Thoracic aorta (tissue), 2 donors: ENCODE measurements at regions not wholly inside any gene's neighbourhood (a gene's known extent, or its start where the extent isn't known, plus 50 kb on each side); places are given as distances from the start of the nearest gene placed in this dataset.

Experiments used
- ATAC-seq: fragments of 150-250 bp; one replicate; pipeline ENCODE4 v1.8.0; 2017; ENCODE audit warnings: low read depth; ENCODE audit not compliant: insufficient number of reproducible peaks, low FRiP score
- DNase-seq: peaks from one replicate; pipeline ENCODE4 v3.0.0-alpha.2; 2020; ENCODE audit warnings: low spot score
- H3K27ac ChIP-seq, 2 donors: fragments of 200-600 bp; sonication (generic); 1 replicate in 1 of 2; 2 replicates in 1 of 2; pipeline ENCODE4 v1.5.1; 2016; ENCODE audit warnings: mild to moderate bottlenecking in 2 of 2, moderate library complexity in 2 of 2
- H3K27me3 ChIP-seq: fragments of 200-600 bp; sonication (generic); replicated peaks from 2 replicates; pipeline ENCODE4 v1.6.0; 2016; ENCODE audit warnings: mild to moderate bottlenecking; ENCODE audit not compliant: insufficient read depth
- H3K36me3 ChIP-seq: fragments of 200-600 bp; sonication (generic); one replicate; pipeline ENCODE4 v1.5.1; 2016
- H3K4me1 ChIP-seq, 2 donors: fragments of 200-600 bp; sonication (generic); 1 replicate in 1 of 2; 2 replicates in 1 of 2; pipeline versions ENCODE4 v1.5.1 to v1.6.0; 2016; ENCODE audit warnings: low read depth in 2 of 2, mild to moderate bottlenecking in 1 of 2; ENCODE audit not compliant: control insufficient read depth in 1 of 2
- H3K4me3 ChIP-seq: fragments of 200-600 bp; sonication (generic); 2 replicates; pipeline ENCODE4 v1.5.1; 2016; ENCODE audit warnings: mild to moderate bottlenecking
- H3K9me3 ChIP-seq: fragments of 200-600 bp; sonication (generic); 2 replicates; pipeline ENCODE4 v1.5.1; 2016
- CTCF ChIP-seq: fragments of 200-600 bp; sonication (generic); IDR thresholded peaks from one replicate; pipeline ENCODE4 v1.5.1; 2019; ENCODE audit warnings: antibody characterized with exemption

- TF ChIP-seq CTCF = no peak
- ATAC-seq = no peak
- no peaks in the 10 kb centered on the region for H3K9me3 ChIP-seq
Measured at GRCh38 chr20:12331236-12331635, 413.5 kb downstream of the BTBD3 start.

GRCh38 chr20:12337601-12338000 is 419.9 kb downstream of the BTBD3 start:
- Histone ChIP-seq H3K4me1 (no peaks in the 10 kb centered on the region), H3K27ac (no peak overlapping the region), H3K4me3 (no peak overlapping the region), H3K36me3 (no peaks in the 10 kb centered on the region), H3K9me3 (no peaks in the 10 kb centered on the region), H3K27me3 (no peaks in the 10 kb centered on the region)
- ATAC-seq (no peak), DNase-seq (no peak)
- TF ChIP-seq CTCF = no peak

More at GRCh38 chr20:12331236-12331635, 413.5 kb downstream of the BTBD3 start:
- no peak overlapping the region for H3K27ac ChIP-seq
- no peaks in the 10 kb centered on the region for H3K4me1 ChIP-seq
- DNase-seq = no peak
- no peaks in the 10 kb centered on the region for H3K36me3 ChIP-seq
- H3K27me3 ChIP-seq = no peaks in the 10 kb centered on the region
- H3K4me3 ChIP-seq = no peak overlapping the region

- H3K27me3 ChIP-seq = no peaks in the 10 kb centered on the region
- no peaks in the 10 kb centered on the region for H3K36me3 ChIP-seq
- no peaks in the 10 kb centered on the region for H3K9me3 ChIP-seq
- H3K4me3 ChIP-seq = no peak overlapping the region
- DNase-seq (no peak), ATAC-seq (no peak)
- no peak for TF ChIP-seq CTCF
- H3K4me1 ChIP-seq = no peaks in the 10 kb centered on the region
- H3K27ac ChIP-seq = no peak overlapping the region
Measured at GRCh38 chr20:12345978-12346377, 428.3 kb downstream of the BTBD3 start.

GRCh38 chr20:12353842-12354241 is 436.1 kb downstream of the BTBD3 start:
- TF ChIP-seq CTCF = no peak
- H3K27ac ChIP-seq = no peak overlapping the region
- no peak for DNase-seq
- no peak overlapping the region for H3K4me3 ChIP-seq
- H3K4me1 ChIP-seq = no peaks in the 10 kb centered on the region
- H3K27me3 ChIP-seq = no peaks in the 10 kb centered on the region
- no peak for ATAC-seq
- H3K36me3 ChIP-seq = no peaks in the 10 kb centered on the region
- no peaks in the 10 kb centered on the region for H3K9me3 ChIP-seq

GRCh38 chr20:12354725-12355124 is 437.0 kb downstream of the BTBD3 start:
- no peak overlapping the region for H3K27ac ChIP-seq
- H3K9me3 ChIP-seq = no peaks in the 10 kb centered on the region
- TF ChIP-seq CTCF = no peak
- H3K4me3 ChIP-seq = no peak overlapping the region
- no peak for DNase-seq
- no peak for ATAC-seq
- no peaks in the 10 kb centered on the region for H3K36me3 ChIP-seq
- H3K4me1 ChIP-seq = no peaks in the 10 kb centered on the region
- no peaks in the 10 kb centered on the region for H3K27me3 ChIP-seq
